ENCODE measurements at regions not wholly inside any gene's neighbourhood (a gene's known extent, or its start where the extent isn't known, plus 50 kb on each side); places are given as distances from the start of the nearest gene placed in this dataset.

DNA sequence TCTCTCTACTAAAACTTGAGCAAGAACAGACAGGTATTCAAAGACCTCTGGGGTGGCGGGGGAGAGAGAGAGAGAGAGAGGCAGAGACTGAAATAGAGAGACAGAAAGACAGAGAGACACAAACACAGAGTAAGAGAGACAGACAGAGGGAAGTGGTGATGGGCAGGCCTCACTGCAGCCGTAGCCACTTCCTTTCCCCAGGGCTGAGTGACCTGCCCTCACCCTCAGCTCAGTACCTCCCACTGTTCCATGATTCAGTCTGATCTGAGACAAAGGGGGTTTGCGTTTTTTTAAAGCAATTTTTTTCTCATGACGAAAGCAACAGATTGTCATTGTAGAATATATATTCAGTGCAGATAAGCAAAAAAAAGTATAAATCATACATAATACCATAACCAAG, 607.9 kb upstream of the B3GAT1 start:
- TF ChIP-seq, protein P1, sequence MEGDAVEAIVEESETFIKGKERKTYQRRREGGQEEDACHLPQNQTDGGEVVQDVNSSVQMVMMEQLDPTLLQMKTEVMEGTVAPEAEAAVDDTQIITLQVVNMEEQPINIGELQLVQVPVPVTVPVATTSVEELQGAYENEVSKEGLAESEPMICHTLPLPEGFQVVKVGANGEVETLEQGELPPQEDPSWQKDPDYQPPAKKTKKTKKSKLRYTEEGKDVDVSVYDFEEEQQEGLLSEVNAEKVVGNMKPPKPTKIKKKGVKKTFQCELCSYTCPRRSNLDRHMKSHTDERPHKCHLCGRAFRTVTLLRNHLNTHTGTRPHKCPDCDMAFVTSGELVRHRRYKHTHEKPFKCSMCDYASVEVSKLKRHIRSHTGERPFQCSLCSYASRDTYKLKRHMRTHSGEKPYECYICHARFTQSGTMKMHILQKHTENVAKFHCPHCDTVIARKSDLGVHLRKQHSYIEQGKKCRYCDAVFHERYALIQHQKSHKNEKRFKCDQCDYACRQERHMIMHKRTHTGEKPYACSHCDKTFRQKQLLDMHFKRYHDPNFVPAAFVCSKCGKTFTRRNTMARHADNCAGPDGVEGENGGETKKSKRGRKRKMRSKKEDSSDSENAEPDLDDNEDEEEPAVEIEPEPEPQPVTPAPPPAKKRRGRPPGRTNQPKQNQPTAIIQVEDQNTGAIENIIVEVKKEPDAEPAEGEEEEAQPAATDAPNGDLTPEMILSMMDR (IDR thresholded peaks at IDR 0.05): no peak
- no peak for TF ChIP-seq EP300 (IDR thresholded peaks at IDR 0.05)

Measured in sigmoid colon (tissue), 4 donors.